Umbilical cord (tissue), 1 donor: ENCODE measurements at regions not wholly inside any gene's neighbourhood (a gene's known extent, or its start where the extent isn't known, plus 50 kb on each side); places are given as distances from the start of the nearest gene placed in this dataset.

Source experiments
- DNase-seq: peaks from one replicate; pipeline ENCODE4 v3.0.0-alpha.2; 2015; ENCODE audit warnings: low spot score

DNA sequence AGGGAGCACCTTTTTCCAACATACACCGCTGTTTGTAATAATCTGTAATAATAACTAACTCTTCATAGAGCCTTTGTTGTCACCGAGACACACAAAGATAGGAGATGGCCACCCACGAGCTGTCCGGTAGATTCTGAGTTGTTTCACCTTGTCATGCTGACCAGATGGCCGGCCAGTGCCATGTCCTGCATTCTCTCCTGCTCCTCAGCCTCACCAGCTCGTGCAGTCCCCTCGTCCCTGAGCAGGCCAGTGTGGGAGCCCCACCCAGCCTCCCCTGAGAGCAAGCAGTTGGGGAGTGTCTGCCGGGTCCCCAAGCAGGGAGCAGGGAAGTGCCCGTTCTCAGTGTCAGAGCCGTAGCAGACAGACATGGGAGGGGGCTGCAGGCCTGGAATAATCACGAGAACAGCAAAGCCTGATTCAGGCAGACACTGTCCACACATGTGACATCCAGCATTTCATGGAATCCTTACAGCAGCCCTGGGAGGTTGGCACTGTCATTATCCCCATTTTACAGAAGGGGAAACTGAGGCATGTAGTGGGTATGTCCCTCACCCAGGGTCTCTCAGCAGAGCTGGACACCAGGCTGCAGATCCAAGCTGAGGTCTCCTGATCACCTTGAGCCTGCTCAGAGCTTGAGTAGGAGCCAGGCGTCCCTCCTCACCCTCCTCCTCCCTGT lies 178.5 kb upstream of the CIBAR2 start:
- no peak for DNase-seq

DNA sequence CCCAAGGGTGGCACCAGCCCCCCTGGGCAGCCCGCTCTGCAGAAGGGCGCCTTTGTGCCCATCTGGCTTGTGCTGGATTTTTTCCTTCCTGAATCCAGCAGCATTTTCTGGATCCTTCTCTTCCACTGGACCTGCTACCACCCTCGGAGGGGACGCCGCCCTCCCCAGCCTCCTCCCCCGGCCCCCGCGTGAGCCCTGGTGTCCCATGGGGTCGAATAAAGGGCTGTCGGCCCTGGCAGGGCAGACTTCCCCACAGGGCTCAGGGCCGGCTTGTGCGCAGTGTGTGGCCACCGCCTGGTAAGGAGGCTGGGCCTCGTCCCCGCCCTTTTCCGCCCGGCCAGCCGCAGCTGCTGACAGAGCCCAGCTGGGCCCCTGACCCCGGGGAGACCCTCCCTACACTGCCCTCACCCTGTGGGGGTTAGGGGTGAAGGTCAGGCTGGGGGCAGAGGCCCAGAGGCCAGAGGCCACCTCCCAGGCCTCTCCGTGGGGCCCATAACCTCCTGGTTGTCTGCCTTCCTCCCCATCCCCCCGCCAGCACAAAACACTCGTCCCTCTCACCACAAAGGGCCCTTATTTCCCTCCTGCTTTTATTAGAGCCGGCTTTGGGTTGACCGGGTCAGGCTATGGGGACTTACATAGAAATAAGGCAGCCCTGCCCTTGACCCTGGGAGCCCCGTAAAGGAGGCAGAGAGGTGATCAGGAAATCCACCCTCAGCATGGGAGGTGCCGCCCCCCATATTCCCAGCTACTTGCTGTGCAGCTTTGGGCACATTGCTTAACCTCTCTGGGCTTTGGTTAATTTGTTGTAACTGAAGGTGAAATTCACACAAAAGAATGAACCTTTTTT lies 179.3 kb upstream of the CIBAR2 start:
- DNase-seq = no peak

DNA sequence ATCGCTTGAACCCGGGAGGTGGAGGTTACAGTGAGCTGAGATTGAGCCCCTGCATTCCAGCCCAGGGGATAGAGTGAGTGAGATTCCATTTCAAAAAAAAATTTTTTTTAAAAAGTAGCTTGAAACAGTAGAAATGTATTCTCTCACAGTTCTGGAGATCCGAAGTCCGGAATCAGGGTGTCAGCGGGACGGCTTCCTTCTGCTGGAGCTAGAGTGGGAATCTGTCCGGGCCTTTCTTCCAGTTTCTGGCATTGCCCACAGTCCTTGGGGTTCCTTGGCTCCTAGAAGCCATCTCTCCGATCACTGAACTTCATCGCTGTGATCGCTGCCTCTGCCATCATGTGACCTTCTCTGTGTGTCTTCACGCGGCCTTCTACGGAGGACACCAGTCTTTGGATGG lies 181.2 kb upstream of the CIBAR2 start:
- DNase-seq = no peak

GRCh38 chr16:85293904-85294642 lies 181.8 kb upstream of the CIBAR2 start:
- DNase-seq = no peak

DNA sequence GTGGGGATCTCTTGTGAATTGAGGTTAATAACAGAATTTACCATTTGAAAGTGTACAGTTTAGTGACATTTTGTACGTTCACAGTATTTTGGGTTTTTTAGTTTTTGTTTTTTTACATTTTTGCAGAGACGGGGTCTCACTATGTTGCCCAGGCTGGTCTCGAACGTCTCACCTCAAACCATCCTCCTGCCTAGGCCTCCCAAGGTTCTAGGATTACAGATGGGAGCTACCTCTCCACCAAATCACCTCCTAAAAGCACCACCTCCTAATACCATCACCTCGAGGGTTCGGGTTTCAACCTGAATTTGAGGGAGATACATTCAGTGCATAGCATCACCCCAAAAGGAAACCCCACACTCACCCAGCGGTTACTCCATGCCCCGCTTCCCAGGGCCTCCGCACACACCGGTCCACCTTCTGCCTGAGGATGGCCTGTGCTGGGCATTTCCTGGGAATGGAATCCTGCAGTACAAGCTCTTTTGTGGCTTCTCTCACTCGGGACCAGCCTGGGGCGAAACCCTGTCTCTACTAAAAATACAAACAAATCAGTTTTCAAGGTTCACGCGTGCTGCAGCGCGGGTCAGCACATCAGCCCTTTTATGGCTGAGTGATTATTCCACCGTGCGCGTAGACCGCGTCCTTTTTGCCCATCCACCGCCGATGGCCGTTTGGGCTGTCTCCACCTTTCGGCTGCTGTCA lies 182.7 kb upstream of the CIBAR2 start:
- no peak for DNase-seq

DNA sequence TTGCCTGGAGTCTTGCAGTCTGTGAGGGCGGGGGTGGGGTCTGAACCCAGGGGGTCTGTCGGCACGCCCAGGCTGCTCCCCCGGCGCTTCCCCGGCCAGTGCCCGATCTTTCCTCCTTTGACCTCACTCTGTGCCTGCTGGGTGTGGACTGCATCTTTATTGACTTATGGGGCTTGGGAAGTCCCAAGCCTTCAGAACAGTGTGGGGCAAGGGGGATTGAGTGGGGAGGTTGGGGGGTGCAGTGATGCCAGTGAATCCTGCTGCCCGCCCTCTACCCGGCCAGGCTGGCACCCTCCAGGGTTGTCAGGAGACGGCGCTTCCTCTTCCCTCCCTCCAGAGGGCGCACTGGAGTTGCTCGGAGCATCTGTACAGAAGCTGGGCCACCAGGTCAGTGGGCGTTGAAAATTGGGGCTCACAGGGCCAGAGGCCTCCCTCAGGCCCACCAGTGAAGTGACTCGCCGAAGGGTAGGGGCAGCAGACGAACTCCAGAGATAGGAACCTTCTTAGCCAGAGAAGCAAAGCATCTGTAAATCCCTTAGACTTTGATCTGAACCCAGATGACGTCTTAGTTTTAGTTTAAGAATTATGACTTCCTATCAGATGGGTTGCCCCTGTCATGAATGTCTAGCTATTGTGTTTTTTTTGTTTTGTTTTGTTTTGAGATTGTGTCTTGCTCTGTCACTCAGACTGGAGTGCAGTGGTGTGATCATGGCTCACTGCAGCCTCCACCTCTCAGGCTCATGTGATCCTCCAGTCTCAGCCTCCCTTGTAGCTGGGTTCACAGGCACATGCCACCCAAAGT lies 184.8 kb upstream of the CIBAR2 start:
- peak; percentile 80 for DNase-seq

DNA sequence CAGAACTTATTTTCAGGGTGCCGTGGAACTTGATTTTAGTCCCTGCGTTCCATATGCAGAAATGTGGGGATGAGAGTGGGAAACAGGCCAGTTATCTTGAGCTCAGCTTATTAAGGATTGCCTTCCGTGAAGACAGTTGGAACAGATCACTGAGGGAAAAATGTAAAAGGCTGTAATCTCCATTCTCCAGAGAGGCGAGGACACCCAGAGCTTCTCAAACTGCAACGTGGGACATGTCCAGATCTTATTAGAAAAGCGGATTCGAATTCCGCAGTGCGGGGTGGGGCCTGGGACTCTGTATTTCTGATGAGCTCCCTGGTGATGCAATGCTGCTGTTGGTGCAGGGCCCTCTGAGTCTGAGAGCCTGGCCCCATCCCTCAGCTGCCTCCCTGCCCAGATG lies 185.6 kb upstream of the CIBAR2 start:
- peak; percentile 83 for DNase-seq

DNA sequence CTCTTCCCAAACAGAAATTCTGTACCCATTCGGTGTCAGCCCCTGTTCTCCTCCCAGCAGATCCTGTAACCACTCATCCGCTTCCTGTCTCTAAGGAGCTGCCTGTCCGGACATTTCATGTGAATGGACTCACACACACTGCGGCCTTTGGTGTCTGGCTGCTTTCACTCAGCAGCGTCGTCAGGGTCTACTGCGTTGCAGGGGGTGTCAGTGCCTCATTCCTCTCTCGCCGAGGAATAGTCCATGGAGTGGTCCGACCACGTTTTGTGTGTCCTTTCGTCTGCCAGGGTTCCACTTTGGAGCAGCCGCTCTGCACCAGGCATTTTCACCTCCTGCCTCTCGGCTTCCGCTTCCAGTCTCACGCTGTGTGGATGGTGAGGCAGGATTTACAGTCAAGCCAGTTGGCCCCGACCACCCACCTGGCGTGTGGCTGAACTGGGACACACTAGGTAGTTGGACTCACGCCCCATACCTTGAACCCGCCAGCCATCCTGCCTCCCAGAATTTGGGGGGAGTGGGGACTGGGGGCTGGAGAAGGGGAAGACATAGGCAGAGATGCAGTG lies 188.2 kb upstream of the CIBAR2 start:
- no peak for DNase-seq

DNA sequence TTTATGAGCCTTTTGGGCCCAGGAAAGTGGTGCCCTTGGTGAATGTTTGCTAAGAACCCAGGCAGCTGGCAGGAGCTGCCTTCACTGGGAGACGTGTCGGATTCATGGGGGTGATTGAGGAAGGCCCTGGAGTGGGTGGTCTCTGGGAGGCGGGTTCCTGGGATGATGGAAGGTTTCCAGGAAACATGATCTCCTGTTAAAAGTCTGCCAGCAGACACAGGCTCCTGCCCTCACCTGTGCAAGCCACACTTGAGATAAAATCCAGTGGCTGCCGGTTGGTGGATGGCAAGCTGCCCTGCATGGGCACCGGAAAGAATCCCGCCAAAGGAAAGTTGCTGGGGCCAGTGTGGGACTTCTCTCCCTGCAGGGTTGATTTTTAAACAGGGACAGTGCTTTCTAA lies 189.0 kb upstream of the CIBAR2 start:
- DNase-seq = no peak

GRCh38 chr16:85302018-85302847 lies 190.0 kb upstream of the CIBAR2 start:
- DNase-seq = no peak

- DNase-seq = no peak
Measured at GRCh38 chr16:85302848-85303353, 190.6 kb upstream of the CIBAR2 start.

DNA sequence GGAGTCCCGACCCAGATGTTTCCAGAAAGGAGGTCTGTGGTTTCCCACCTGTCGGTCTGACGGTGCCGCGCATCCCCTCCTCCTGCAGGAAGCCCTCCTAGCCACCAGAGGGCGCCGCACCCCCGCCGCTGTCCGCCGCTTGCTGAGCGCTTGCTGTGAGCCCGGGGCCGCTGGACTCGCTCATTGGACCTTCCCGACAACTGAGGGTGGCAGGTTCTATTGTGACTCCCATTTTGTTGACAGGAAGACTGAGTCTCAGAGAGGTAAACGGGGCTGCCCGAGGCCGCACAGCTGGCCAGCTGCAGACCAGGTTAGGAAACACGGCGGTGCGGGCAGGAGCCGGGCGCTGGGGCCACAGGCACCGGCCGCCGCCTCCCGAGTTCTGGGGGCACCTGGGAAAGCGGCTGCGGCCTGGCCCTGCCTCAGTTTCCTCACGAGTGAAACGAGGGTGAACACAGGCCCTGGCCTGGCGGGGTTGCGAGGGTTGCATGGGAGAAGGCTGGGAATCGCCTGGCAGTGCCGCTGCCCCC lies 191.1 kb upstream of the CIBAR2 start:
- peak; percentile 39 for DNase-seq

DNA sequence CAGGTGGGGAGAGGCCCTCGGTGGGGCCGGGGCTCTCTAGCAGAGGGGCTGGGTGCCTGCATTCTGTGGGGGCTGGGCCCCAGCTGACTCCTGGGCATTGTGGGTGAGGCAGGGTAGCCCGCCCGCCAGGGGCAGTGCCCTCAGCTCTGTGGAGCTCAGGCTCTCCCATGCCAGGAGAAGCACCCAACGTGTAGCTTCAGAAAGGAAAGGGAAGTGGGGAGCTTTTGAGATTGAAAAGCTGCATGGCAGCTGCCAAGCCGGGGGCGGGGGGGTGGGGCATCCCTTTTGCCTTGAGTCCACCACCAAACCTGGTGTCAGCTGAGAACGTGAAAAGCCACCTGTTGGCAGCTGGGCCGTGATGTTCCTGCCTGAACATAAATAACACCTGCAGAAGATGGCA lies 192.1 kb upstream of the CIBAR2 start:
- no peak for DNase-seq

GRCh38 chr16:85306071-85306792 lies 194.0 kb upstream of the CIBAR2 start:
- DNase-seq = peak; percentile 94

DNA sequence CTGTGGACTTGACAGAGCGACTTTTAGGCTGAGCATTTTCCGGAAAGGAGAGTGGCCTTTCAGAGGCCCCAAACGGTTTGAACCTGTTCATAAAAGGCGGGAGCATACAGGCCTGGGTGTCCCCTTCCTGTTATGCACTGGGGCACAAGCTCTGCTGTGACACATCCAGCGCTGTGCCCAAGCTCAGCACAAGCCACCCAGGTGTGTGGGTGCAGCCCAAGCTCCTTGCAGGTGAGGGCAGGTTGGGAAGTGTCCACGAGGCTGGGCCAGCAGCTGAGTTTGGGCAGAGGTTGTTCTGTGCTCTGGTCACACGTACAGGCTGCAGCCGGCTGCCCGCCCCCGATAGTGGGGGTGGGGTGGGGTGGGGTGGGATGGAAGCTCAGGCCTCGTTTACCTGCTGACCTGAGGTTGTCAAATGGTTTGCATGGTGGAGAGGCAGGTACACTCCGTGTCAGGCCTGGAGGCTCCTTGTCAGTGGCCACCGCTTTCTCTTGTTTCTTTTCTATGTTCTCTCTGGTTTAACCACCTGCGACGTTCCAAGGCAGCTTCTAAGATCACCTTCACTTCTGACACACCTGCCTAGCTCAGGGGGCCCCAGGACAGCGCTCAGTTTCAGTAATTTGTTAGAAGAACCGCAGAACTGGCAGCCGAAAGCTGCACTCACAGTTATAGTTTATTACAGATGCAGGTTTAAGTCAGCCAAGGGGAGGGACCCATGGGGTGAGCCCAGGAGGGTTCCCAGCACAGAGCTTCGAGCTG lies 194.7 kb upstream of the CIBAR2 start:
- DNase-seq = no peak

DNA sequence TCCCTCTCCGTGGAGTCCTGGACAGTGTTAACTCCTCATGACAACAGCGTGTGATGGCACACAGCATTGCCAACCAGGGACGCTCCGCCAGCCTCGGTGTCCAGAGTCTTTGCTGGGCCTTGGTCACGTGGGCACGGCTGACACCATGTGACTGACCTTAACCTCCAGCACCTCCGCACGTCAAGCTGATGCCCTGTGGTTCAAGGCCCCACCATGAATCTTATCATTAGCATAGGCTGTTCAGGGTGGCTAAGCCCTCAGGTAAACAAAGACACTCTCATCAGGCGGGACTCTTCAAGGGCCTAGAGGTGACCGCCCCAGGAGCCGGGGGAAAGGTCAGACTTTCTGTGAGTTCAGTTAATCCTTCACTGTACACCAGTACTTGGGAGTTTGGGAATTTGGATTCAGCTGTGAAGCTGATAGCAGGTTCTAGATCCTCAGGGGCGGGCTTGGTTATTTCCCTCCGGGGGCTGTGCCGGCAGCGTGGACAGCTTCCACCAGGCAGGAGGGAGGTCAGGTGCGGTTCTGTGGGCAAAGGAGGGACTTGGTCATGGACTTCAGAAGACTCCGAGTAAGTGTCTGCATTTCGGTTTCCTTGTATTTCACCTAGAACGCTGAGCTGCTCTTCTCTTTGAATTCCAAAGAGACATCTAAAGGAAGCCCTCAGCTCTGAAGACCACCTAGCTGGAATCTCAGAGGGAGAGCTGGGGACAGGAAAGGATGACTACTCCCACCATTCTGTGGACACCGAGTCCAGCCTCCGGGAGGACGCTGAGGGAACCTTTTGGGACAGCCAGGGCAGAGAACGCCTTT lies 195.5 kb upstream of the CIBAR2 start:
- no peak for DNase-seq
